SU-DHL-6 (cell line): ENCODE measurements at regions not wholly inside any gene's neighbourhood (a gene's known extent, or its start where the extent isn't known, plus 50 kb on each side); places are given as distances from the start of the nearest gene placed in this dataset.

ENCODE experiments used
- H2AFZ ChIP-seq: fragments of 200-600 bp; sonication (generic); 2 replicates; pipeline ENCODE4 v1.6.1; 2014; ENCODE audit warnings: low read depth, mild to moderate bottlenecking, moderate library complexity, mixed read lengths, antibody characterized with exemption, low read length; ENCODE audit not compliant: severe bottlenecking
- H3F3A ChIP-seq: fragments of 200-600 bp; shearing (Covaris generic); 2 replicates; pipeline ENCODE4 v1.6.0; 2016; ENCODE audit warnings: antibody characterized with exemption, mild to moderate bottlenecking; ENCODE audit not compliant: insufficient read depth
- H3K27ac ChIP-seq: fragments of 200-600 bp; sonication (generic); 2 replicates; pipeline ENCODE4 v1.5.1; 2016; ENCODE audit warnings: low read depth, mild to moderate bottlenecking, low read length, moderate library complexity, mixed read lengths
- H3K27me3 ChIP-seq: fragments of 200-600 bp; sonication (generic), shearing (Covaris generic); 2 replicates; pipeline ENCODE4 v1.6.0; 2014; ENCODE audit warnings: mild to moderate bottlenecking, low read length
- H3K36me3 ChIP-seq: fragments of 200-600 bp; sonication (generic); 2 replicates; pipeline ENCODE4 v1.6.1; 2014; ENCODE audit warnings: mild to moderate bottlenecking, low read length, mixed read lengths
- H3K4me2 ChIP-seq: fragments of 300-600, 200-600 bp; shearing (Covaris generic), sonication (generic); 2 replicates; pipeline ENCODE4 v1.6.0; 2014; ENCODE audit warnings: low read length, low read depth, mild to moderate bottlenecking; ENCODE audit not compliant: poor library complexity, severe bottlenecking
- H3K4me3 ChIP-seq: fragments of 200-600 bp; sonication (generic); 2 replicates; pipeline ENCODE4 v1.5.1; 2014; ENCODE audit warnings: antibody characterized with exemption, low read length, mild to moderate bottlenecking, mixed read lengths; ENCODE audit not compliant: insufficient read depth, poor library complexity, severe bottlenecking
- H3K79me2 ChIP-seq: fragments of 200-600 bp; sonication (generic); 2 replicates; pipeline ENCODE4 v1.6.1; 2014; ENCODE audit warnings: mild to moderate bottlenecking, low read length, moderate library complexity; ENCODE audit not compliant: insufficient read depth
- H3K9ac ChIP-seq: fragments of 200-600 bp; sonication (generic); 2 replicates; pipeline ENCODE4 v1.7.0; 2014; ENCODE audit warnings: mild to moderate bottlenecking, low read length
- H3K9me2 ChIP-seq: fragments of 200-600 bp; sonication (generic); replicated peaks from 2 replicates; pipeline ENCODE4 v1.6.1; 2014; ENCODE audit warnings: low read length; ENCODE audit not compliant: insufficient read depth
- H3K9me3 ChIP-seq: fragments of 200-600 bp; sonication (generic); 2 replicates; pipeline ENCODE4 v1.6.1; 2014; ENCODE audit warnings: low read length, mixed read lengths; ENCODE audit not compliant: insufficient read depth
- H4K20me1 ChIP-seq: fragments of 200-600 bp; sonication (generic); 2 replicates; pipeline ENCODE4 v1.6.1; 2014; ENCODE audit warnings: low read depth, mild to moderate bottlenecking, antibody characterized with exemption, low read length, moderate library complexity, mixed read lengths
- EZH2phosphoT487 ChIP-seq: fragments of 200-600 bp; sonication (generic), shearing (Covaris generic); conservative IDR thresholded peaks from 2 replicates; pipeline ENCODE4 v1.6.1; 2018; ENCODE audit warnings: mild to moderate bottlenecking, antibody characterized with exemption, low read length, moderate library complexity, mixed read lengths
- TF ChIP-seq, protein P1 (sequence below): fragments of 200-600 bp; sonication (generic); IDR thresholded peaks from one replicate; pipeline ENCODE4 v1.5.1; 2017; ENCODE audit warnings: antibody characterized with exemption, mild to moderate bottlenecking, low read length, moderate library complexity; ENCODE audit not compliant: insufficient read depth, poor library complexity, severe bottlenecking

- no peaks in the 10 kb centered on the region for H3K27me3 ChIP-seq
- no peaks in the 10 kb centered on the region for H3K36me3 ChIP-seq
- no peaks in the 10 kb centered on the region for H3F3A ChIP-seq
- no peaks in the 10 kb centered on the region for H3K9me2 ChIP-seq
- TF ChIP-seq, protein P1, sequence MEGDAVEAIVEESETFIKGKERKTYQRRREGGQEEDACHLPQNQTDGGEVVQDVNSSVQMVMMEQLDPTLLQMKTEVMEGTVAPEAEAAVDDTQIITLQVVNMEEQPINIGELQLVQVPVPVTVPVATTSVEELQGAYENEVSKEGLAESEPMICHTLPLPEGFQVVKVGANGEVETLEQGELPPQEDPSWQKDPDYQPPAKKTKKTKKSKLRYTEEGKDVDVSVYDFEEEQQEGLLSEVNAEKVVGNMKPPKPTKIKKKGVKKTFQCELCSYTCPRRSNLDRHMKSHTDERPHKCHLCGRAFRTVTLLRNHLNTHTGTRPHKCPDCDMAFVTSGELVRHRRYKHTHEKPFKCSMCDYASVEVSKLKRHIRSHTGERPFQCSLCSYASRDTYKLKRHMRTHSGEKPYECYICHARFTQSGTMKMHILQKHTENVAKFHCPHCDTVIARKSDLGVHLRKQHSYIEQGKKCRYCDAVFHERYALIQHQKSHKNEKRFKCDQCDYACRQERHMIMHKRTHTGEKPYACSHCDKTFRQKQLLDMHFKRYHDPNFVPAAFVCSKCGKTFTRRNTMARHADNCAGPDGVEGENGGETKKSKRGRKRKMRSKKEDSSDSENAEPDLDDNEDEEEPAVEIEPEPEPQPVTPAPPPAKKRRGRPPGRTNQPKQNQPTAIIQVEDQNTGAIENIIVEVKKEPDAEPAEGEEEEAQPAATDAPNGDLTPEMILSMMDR = no peak
- no peak for TF ChIP-seq EZH2phosphoT487
- no peak overlapping the region for H3K27ac ChIP-seq
- H3K9me3 ChIP-seq = no peaks in the 10 kb centered on the region
- no peak overlapping the region for H3K9ac ChIP-seq
- H3K4me3 ChIP-seq = no peak overlapping the region
- no peak overlapping the region for H2AFZ ChIP-seq
- no peaks in the 10 kb centered on the region for H4K20me1 ChIP-seq
- H3K4me2 ChIP-seq = no peak overlapping the region
- H3K79me2 ChIP-seq = no peaks in the 10 kb centered on the region
These were observed 452.4 kb downstream of the LRATD1 start for GRCh38 chr2:15084826-15085489.

GRCh38 chr2:15092181-15092580, 459.7 kb downstream of the LRATD1 start:
- Histone ChIP-seq H3K4me2 (no peak overlapping the region), H3K9me3 (no peaks in the 10 kb centered on the region), H3K4me3 (no peak overlapping the region), H3K27me3 (no peaks in the 10 kb centered on the region), H3K36me3 (no peaks in the 10 kb centered on the region), H3F3A (no peaks in the 10 kb centered on the region), H2AFZ (no peak overlapping the region), H3K9ac (no peak overlapping the region), H3K79me2 (no peaks in the 10 kb centered on the region), H4K20me1 (no peaks in the 10 kb centered on the region), H3K9me2 (no peaks in the 10 kb centered on the region), H3K27ac (no peak overlapping the region)
- TF ChIP-seq EZH2phosphoT487 = no peak
- TF ChIP-seq, protein P1 = no peak

- Histone ChIP-seq H3K27ac (no peak overlapping the region), H3K4me3 (no peak overlapping the region), H3K9me3 (no peaks in the 10 kb centered on the region), H3K4me2 (no peak overlapping the region), H3K27me3 (no peaks in the 10 kb centered on the region), H3K9me2 (no peaks in the 10 kb centered on the region), H4K20me1 (no peaks in the 10 kb centered on the region), H3K79me2 (no peaks in the 10 kb centered on the region), H3K9ac (no peak overlapping the region), H3K36me3 (no peaks in the 10 kb centered on the region), H3F3A (no peaks in the 10 kb centered on the region), H2AFZ (no peak overlapping the region)
- no peak for TF ChIP-seq EZH2phosphoT487
- TF ChIP-seq, protein P1 = no peak
These were observed 460.2 kb downstream of the LRATD1 start for GRCh38 chr2:15092691-15093090.
